Heart left ventricle (tissue), 16 donors: ENCODE measurements at regions not wholly inside any gene's neighbourhood (a gene's known extent, or its start where the extent isn't known, plus 50 kb on each side); places are given as distances from the start of the nearest gene placed in this dataset.
"Not testable (repeated sequence)": the region's sequence is repeated elsewhere in the genome, so short reads cannot be mapped to it uniquely, and the experiment has no call there.

Source experiments
- ATAC-seq, 4 donors: fragments of 200-7000 bp; cut with Tn5 transposase; one replicate each; pipeline ENCODE4 v1.9.1; 2020 to 2022; ENCODE audit warnings: moderate library complexity in 4 of 4, mild to moderate bottlenecking in 3 of 4, moderate number of reproducible peaks in 1 of 4
- DNase-seq, 5 donors: peaks; one replicate each; pipeline ENCODE4 v3.0.0-alpha.2; 2020
- H3K27ac ChIP-seq, 12 donors: fragments of 200-600 bp; sonication (generic) in 4 of 12; one replicate each; pipeline versions ENCODE4 v1.5.0 to v1.8.0; 2016 to 2022; ENCODE audit warnings: mild to moderate bottlenecking in 2 of 12
- H3K27me3 ChIP-seq, 9 donors: fragments of 200-600 bp; sonication (generic) in 2 of 9; one replicate each; pipeline versions ENCODE4 v1.5.1 to v1.8.0; 2016 to 2022; ENCODE audit warnings: mild to moderate bottlenecking in 3 of 9
- H3K36me3 ChIP-seq, 9 donors: fragments of 200-600 bp; sonication (generic) in 2 of 9; one replicate each; pipeline versions ENCODE4 v1.5.0 to v1.8.0; 2018 to 2022; ENCODE audit warnings: mild to moderate bottlenecking in 2 of 9
- H3K4me1 ChIP-seq, 12 donors: fragments of 200-600 bp; sonication (generic) in 4 of 12; one replicate each; pipeline versions ENCODE4 v1.5.0 to v1.8.0; 2016 to 2022; ENCODE audit warnings: mild to moderate bottlenecking in 3 of 12
- H3K4me3 ChIP-seq, 12 donors: fragments of 200-600 bp; sonication (generic) in 4 of 12; one replicate each; pipeline versions ENCODE4 v1.5.0 to v1.8.0; 2017 to 2022; ENCODE audit warnings: mild to moderate bottlenecking in 9 of 12, moderate library complexity in 4 of 12
- H3K9me3 ChIP-seq, 12 donors: fragments of 200-600 bp; sonication (generic) in 4 of 12; one replicate each; pipeline versions ENCODE4 v1.5.0 to v1.8.0; 2016 to 2022; ENCODE audit warnings: mild to moderate bottlenecking in 1 of 12
- POLR2A ChIP-seq, 2 donors: fragments of 450-650 bp; IDR thresholded peaks; one replicate each; pipeline ENCODE4 v1.6.1; 2017; ENCODE audit warnings: antibody characterized with exemption in 2 of 2, mild to moderate bottlenecking in 2 of 2, moderate library complexity in 2 of 2
- WGBS, 4 donors: extraction: QIAGEN DNeasy Blood & Tissue Kit in 2 of 4; methylation state at CpG; one replicate each; pipeline versions ENCODE4 v1.1.5 to v1.1.7; 2013 to 2018; 5-methylcytosine and 5-hydroxymethylcytosine counted together
- intact Hi-C, 10 donors: fragments of 100-400 bp; cut with DNase I; formaldehyde crosslinking; loops; one replicate each; pipeline versions ENCODE4 v1.11.1 to v1.14.2; 2022
- TF ChIP-seq, protein P1 (sequence below), 12 donors: fragments of 200-600 bp; sonication (generic) in 4 of 12; IDR thresholded peaks; one replicate each; pipeline versions ENCODE4 v1.5.0 to v1.8.0; 2018 to 2022; ENCODE audit warnings: antibody characterized with exemption in 12 of 12, mild to moderate bottlenecking in 5 of 12
- donor health status: ischemic (EF 13 %, LVEDD 7.1; RV severe dilation, severe dysfunction).
- donor health status: healthy with polysubstance abuse.
- donor health status: DM: no; HTN: yes; CAD: no.
- donor health status: DM: no; HTN: no; CAD: no.
- donor health status: ischemic (EF 25% LVEDD 6.9; RV normal size, moderate dysfunction).
- donor health status: ischemic (EF 25% LVEDD 5.7; RV mildly dilated, moderate dysfunction).
- donor health status: healthy.
- donor health status: DM: yes; HTN: yes; CAD: no.
- donor health status: ischemic (EF 35%, LVEDD 5.7; RV mildly dilated, moderate dysfunction).
- donor health status: nonischemic (EF 11% LVEDD 7.7; RV severe dilation, severe dysfunction).
- donor health status: DM: yes; HTN: yes; CAD: no.
- donor health status: PGD.
- donor health status: ischemic (EF 29% LVEDD 5.4; RV normal size, mild dysfunction).
- donor health status: nonischemic (EF 23%, LVEDD 6.1; RV moderate dilation, normal function).

GRCh38 chr14:21912367-21912766 lies 238.7 kb upstream of the OR4E1 start:
- DNase-seq = no peak
- intact Hi-C loops = no loop called here
- H3K4me1 ChIP-seq = peaks cover 0 to 4% (median 0%) of the 10 kb centered on the region in 12 donors
- no peak overlapping the region for H3K27ac ChIP-seq
- H3K36me3 ChIP-seq = no peaks in the 10 kb centered on the region
- peaks cover 0 to 20% (median 0%) of the 10 kb centered on the region in 9 donors for H3K27me3 ChIP-seq
- no peaks in the 10 kb centered on the region for H3K9me3 ChIP-seq
- TF ChIP-seq, protein P1, sequence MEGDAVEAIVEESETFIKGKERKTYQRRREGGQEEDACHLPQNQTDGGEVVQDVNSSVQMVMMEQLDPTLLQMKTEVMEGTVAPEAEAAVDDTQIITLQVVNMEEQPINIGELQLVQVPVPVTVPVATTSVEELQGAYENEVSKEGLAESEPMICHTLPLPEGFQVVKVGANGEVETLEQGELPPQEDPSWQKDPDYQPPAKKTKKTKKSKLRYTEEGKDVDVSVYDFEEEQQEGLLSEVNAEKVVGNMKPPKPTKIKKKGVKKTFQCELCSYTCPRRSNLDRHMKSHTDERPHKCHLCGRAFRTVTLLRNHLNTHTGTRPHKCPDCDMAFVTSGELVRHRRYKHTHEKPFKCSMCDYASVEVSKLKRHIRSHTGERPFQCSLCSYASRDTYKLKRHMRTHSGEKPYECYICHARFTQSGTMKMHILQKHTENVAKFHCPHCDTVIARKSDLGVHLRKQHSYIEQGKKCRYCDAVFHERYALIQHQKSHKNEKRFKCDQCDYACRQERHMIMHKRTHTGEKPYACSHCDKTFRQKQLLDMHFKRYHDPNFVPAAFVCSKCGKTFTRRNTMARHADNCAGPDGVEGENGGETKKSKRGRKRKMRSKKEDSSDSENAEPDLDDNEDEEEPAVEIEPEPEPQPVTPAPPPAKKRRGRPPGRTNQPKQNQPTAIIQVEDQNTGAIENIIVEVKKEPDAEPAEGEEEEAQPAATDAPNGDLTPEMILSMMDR (IDR thresholded peaks at IDR 0.05) = no peak
- no peak for TF ChIP-seq POLR2A (IDR thresholded peaks at IDR 0.05)
- H3K4me3 ChIP-seq = no peak overlapping the region
- WGBS, 4 donors = 49 to 63% (median 53%) methylated on average over 3 of the region's 3 CpGs
- ATAC-seq = no peak

- Histone ChIP-seq H3K27me3 (peaks cover 0 to 20% (median 0%) of the 10 kb centered on the region in 9 donors), H3K9me3 (no peaks in the 10 kb centered on the region), H3K27ac (no peak overlapping the region), H3K4me3 (no peak overlapping the region), H3K36me3 (no peaks in the 10 kb centered on the region), H3K4me1 (peaks cover 0 to 4% (median 0%) of the 10 kb centered on the region in 12 donors)
- intact Hi-C loops = no loop called here
- WGBS, 4 donors = 39 to 73% (median 61%) methylated on average over 1 of the region's 1 CpG
- ATAC-seq (no peak), DNase-seq (no peak)
- TF ChIP-seq, protein P1 (IDR thresholded peaks at IDR 0.05) = no peak
- TF ChIP-seq POLR2A (IDR thresholded peaks at IDR 0.05) = no peak
Observed at GRCh38 chr14:21911877-21912276, 238.3 kb upstream of the OR4E1 start.

DNA sequence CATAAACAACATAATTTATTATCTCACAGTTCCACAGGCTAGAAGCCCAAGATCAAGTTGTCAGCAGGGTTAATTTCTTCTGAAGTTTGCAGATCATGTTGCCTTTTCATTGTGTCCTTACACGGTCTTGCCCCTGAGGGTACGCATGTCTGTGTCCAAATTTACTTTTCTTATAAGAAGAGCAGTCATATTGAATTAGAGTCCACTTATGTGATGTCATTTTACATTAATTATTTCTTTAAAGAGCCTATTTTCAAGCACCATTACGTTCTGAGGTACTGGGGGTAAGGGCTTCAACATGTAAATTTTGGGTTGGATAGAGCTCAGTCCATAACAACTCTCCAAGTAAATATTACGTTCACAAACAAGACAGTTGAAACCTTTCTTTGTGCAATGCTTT lies 236.6 kb upstream of the OR4E1 start:
- H3K27me3 ChIP-seq = peaks cover 0 to 20% (median 0%) of the 10 kb centered on the region in 9 donors
- TF ChIP-seq, protein P1 (IDR thresholded peaks at IDR 0.05) = no peak
- TF ChIP-seq POLR2A (IDR thresholded peaks at IDR 0.05) = no peak
- no peak overlapping the region for H3K4me3 ChIP-seq
- intact Hi-C loops = no loop called here
- DNase-seq (no peak), ATAC-seq (no peak)
- 51 to 64% (median 56%) methylated on average over 4 of the region's 4 CpGs for WGBS, 4 donors
- H3K9me3 ChIP-seq = no peaks in the 10 kb centered on the region
- H3K4me1 ChIP-seq = peaks cover 0 to 4% (median 0%) of the 10 kb centered on the region in 12 donors
- no peak overlapping the region for H3K27ac ChIP-seq
- no peaks in the 10 kb centered on the region for H3K36me3 ChIP-seq

GRCh38 chr14:21902561-21903181 lies 229.1 kb upstream of the OR4E1 start:
- Histone ChIP-seq H3K36me3 (no peaks in the 10 kb centered on the region), H3K4me3 (no peak overlapping the region), H3K9me3 (no peaks in the 10 kb centered on the region), H3K4me1 (no peaks in the 10 kb centered on the region), H3K27me3 (peaks cover 0 to 3% (median 0%) of the 10 kb centered on the region in 9 donors), H3K27ac (no peak overlapping the region)
- intact Hi-C loops = no loop called here
- WGBS, 4 donors = 50 to 64% (median 61%) methylated on average over 4 of the region's 4 CpGs
- no peak for DNase-seq
- TF ChIP-seq, protein P1 (IDR thresholded peaks at IDR 0.05) = peak in 3 of 12 donors; percentile 9 to 28 (median 24)
- no peak for TF ChIP-seq POLR2A (IDR thresholded peaks at IDR 0.05)
- no peak for ATAC-seq

DNA sequence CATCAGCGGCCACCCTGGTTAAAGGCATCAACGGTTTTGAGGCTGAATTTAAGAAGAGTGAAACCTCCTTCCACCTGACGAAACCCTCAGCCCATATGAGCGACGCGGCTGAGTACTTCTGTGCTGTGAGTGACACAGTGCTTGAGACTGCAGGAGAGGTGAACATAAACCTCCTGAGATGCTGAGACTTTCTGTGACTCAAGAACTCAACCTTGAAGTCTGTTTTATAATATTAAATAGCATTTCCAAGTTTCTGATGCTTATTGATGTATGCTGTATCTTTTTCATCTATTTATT lies 221.2 kb upstream of the OR4E1 start:
- intact Hi-C loops, H3K27ac ChIP-seq, H3K36me3 ChIP-seq, H3K4me1 ChIP-seq, H3K9me3 ChIP-seq, H3K4me3 ChIP-seq, H3K27me3 ChIP-seq, DNase-seq, ATAC-seq: not testable (repeated sequence)
- 68 to 80% (median 78%) methylated on average over 6 of the region's 6 CpGs for WGBS, 4 donors
